Epithelial cell of proximal tubule (primary cell): ENCODE measurements at regions not wholly inside any gene's neighbourhood (a gene's known extent, or its start where the extent isn't known, plus 50 kb on each side); places are given as distances from the start of the nearest gene placed in this dataset.

ENCODE experiments used
- DNase-seq: peaks from one replicate; pipeline ENCODE4 v3.0.0-alpha.2; 2011; ENCODE audit warnings: low read depth
- H3K4me3 ChIP-seq: 2 replicates; pipeline ENCODE4 v1.5.1; 2011; ENCODE audit warnings: low read depth, mild to moderate bottlenecking, low read length
- TF ChIP-seq, protein P1 (sequence below): conservative IDR thresholded peaks from 2 replicates; pipeline ENCODE4 v1.5.1; 2012; ENCODE audit warnings: low read depth, mild to moderate bottlenecking, low read length

GRCh38 chr20:57851025-57851682 is 141.3 kb upstream of the PMEPA1 start:
- no peak for DNase-seq
- TF ChIP-seq, protein P1, sequence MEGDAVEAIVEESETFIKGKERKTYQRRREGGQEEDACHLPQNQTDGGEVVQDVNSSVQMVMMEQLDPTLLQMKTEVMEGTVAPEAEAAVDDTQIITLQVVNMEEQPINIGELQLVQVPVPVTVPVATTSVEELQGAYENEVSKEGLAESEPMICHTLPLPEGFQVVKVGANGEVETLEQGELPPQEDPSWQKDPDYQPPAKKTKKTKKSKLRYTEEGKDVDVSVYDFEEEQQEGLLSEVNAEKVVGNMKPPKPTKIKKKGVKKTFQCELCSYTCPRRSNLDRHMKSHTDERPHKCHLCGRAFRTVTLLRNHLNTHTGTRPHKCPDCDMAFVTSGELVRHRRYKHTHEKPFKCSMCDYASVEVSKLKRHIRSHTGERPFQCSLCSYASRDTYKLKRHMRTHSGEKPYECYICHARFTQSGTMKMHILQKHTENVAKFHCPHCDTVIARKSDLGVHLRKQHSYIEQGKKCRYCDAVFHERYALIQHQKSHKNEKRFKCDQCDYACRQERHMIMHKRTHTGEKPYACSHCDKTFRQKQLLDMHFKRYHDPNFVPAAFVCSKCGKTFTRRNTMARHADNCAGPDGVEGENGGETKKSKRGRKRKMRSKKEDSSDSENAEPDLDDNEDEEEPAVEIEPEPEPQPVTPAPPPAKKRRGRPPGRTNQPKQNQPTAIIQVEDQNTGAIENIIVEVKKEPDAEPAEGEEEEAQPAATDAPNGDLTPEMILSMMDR: no peak

DNA sequence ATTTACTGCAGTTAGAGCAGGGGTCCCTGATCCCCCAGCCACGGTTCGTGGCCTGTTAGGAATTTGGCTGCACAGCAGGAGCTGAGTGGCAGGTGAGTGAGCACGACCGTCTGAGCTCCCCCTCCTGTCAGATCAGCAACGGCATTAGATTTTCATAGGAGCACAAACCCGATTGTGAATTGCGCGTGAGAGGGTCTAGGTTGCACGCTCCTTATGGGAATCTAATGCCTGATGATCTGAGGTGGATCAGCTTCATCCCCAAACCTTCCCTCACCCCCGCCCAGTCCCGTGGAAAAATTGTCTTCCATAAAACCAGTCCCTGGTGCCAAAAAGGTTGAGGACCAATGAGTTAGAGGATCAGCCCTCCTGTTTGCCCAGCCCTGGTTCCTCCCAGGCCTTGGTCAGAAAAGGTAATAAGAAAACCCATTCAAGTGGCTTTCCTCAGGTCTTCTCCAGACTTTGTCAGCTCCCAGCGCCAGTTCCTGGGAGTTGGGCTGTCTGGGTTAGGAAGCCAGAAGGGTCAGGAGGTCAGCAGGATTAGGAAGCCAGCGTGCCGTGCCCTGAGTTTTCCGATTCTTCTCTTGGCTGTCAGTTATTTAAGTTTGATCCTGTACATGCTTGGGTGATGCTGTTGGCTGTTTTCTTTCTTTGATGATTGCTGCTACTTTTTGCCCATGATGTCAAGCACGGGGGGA is 139.9 kb upstream of the PMEPA1 start:
- TF ChIP-seq, protein P1: no peak
- DNase-seq: no peak
- H3K4me3 ChIP-seq: no peak overlapping the region

More at GRCh38 chr20:57851025-57851682, 141.3 kb upstream of the PMEPA1 start:
- H3K4me3 ChIP-seq: no peak overlapping the region

- DNase-seq: no peak
- TF ChIP-seq, protein P1: no peak
Measured at GRCh38 chr20:57849121-57849520, 139.3 kb upstream of the PMEPA1 start.

GRCh38 chr20:57848282-57848681 is 138.5 kb upstream of the PMEPA1 start:
- no peak for DNase-seq
- TF ChIP-seq, protein P1: no peak
- no peak overlapping the region for H3K4me3 ChIP-seq

More at GRCh38 chr20:57849121-57849520, 139.3 kb upstream of the PMEPA1 start:
- H3K4me3 ChIP-seq: no peak overlapping the region

- DNase-seq: no peak
- TF ChIP-seq, protein P1: no peak
- H3K4me3 ChIP-seq: no peak overlapping the region
Measured at GRCh38 chr20:57847104-57847503, 137.3 kb upstream of the PMEPA1 start.

GRCh38 chr20:57844626-57845596 is 135.1 kb upstream of the PMEPA1 start:
- no peak overlapping the region for H3K4me3 ChIP-seq
- no peak for DNase-seq
- TF ChIP-seq, protein P1: no peak
